D721Med (cell line): ENCODE measurements at regions not wholly inside any gene's neighbourhood (a gene's known extent, or its start where the extent isn't known, plus 50 kb on each side); places are given as distances from the start of the nearest gene placed in this dataset.
"Not testable (repeated sequence)": the region's sequence is repeated elsewhere in the genome, so short reads cannot be mapped to it uniquely, and the experiment has no call there.

ENCODE experiments used
- DNase-seq: peaks from one replicate; pipeline ENCODE4 v3.0.0; 2011; ENCODE audit warnings: low spot score; ENCODE audit not compliant: insufficient read length
- FAIRE-seq: peaks from 2 replicates; lab custom pipeline; 2011; peaks lifted over from hg19 to GRCh38; lab: Jason Lieb, UNC
- TF ChIP-seq, protein P1 (sequence below): IDR thresholded peaks from 2 replicates; pipeline ENCODE4 v1.5.1; 2012; ENCODE audit warnings: mild to moderate bottlenecking, control low read depth; ENCODE audit not compliant: insufficient read depth; ENCODE audit errors: missing control alignments

DNA sequence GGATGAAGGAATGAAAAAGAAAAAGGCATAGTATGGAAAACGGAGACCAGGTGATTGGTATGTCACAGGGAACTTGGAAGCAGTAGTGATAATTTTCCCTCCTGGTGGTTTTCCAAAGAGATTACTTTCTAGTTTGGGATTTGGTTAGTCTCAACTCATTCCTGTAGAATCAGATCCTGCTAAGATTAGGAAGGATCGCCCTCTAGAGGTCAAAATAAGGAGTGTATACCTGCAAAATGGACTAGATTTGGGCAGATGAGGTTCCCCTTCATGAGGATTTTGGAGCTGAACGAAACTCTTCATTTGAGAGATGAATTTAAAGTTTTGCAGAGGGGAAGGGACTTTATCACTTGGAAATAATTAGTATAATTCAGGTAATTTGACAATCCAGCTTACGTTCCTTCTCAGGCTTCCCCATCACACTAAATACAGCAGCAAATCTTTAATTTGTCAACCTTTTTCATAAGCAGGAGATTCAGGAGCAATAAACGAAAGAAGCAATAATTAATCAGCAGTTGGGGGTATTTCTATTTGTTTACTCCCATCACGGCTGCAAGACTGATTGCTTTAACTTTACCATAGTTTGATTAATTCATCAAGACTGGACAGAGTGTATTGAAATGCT lies 65.2 kb downstream of the CCDC195 start:
- TF ChIP-seq, protein P1, sequence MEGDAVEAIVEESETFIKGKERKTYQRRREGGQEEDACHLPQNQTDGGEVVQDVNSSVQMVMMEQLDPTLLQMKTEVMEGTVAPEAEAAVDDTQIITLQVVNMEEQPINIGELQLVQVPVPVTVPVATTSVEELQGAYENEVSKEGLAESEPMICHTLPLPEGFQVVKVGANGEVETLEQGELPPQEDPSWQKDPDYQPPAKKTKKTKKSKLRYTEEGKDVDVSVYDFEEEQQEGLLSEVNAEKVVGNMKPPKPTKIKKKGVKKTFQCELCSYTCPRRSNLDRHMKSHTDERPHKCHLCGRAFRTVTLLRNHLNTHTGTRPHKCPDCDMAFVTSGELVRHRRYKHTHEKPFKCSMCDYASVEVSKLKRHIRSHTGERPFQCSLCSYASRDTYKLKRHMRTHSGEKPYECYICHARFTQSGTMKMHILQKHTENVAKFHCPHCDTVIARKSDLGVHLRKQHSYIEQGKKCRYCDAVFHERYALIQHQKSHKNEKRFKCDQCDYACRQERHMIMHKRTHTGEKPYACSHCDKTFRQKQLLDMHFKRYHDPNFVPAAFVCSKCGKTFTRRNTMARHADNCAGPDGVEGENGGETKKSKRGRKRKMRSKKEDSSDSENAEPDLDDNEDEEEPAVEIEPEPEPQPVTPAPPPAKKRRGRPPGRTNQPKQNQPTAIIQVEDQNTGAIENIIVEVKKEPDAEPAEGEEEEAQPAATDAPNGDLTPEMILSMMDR = peak; percentile 85
- FAIRE-seq (peak; percentile 92), DNase-seq (no peak)

DNA sequence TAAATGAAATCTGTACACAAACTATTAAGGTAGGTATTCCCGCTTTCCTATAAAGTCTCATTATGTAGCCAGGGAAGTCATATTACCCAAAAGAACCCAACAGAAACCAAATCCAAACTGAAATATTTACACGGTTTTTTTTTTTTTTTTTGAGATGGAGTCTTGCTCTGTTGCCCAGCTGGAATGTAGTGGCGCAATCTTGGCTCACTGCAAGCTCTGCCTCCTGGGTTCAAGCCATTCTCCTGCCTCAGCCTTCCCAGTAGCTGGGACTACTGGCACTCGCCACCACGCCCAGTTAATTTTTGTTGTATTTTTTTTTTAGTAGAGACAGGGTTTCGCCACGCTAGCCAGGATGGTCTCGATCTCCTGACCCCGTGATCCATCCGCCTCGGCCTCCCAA lies 62.5 kb upstream of the CUL3 start:
- not testable (repeated sequence) for FAIRE-seq, DNase-seq

DNA sequence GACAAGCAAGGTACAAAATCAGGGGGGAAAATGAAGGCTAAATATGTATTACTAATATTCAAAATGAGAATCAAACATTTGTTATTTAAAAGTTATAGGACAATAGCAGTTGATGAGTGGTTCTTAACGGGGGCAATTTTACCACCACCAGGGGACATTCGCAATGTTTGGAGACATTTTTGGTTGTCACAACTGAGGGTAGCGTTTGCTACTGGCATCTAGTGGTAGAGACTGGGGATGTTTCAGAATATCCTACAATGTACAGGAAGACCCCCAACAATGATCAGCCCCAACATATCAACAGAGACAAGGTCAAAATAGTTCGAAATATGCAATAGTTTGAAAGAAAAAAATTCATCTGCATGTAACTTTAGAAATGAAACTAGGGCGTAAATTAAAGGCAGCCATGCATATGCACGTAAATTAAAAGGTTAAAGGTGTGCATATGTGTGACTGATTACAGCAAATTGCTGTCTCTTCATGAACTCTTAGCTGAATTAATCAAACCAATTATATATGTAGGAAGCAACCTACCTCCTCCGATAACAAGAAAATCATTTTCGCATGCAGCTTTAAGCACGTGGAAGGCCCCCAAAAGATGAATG lies 61.2 kb upstream of the CUL3 start:
- DNase-seq (no peak), FAIRE-seq (peak; percentile 83)
- TF ChIP-seq, protein P1 = peak; percentile 75

DNA sequence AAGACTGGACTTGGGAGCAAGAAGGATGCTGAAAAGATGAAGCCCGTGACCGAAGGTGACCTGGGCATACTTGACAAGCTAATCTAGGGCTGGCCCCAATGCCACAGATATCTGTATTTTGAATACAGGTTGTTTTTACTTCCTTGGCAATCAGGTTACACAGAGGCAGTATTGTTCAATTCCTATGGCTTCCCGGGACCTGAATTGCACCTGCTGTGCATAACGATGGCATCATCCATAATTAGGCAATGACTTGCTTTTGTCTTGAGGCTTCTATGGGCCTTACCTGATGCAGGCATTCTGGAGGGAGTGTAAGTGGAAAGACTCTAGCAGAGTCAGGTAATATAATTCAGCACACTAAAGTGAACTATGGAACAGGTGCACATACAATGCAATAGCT lies 60.6 kb upstream of the CUL3 start:
- FAIRE-seq (no peak), DNase-seq (no peak)
- TF ChIP-seq, protein P1 = no peak

DNA sequence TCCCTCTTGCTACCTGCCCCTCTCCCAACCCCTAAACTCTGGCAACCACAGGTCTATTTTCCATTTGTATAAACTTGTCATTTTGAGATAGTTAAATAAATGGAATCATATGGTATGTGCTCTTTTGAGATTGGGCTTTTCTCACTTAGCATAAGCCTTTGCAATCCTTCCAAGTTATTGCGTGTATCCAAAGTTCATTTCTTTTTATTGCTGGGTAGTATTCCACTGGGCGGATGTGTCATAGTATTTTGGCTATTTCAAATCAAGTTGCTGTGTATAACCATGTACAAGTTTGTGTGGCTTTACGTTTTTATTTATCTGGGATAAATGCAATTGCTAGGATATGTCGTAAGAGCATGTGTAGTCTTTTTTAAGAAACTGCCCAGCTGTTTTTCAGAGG lies 55.5 kb upstream of the CUL3 start:
- TF ChIP-seq, protein P1 = no peak
- DNase-seq (no peak), FAIRE-seq (no peak)

DNA sequence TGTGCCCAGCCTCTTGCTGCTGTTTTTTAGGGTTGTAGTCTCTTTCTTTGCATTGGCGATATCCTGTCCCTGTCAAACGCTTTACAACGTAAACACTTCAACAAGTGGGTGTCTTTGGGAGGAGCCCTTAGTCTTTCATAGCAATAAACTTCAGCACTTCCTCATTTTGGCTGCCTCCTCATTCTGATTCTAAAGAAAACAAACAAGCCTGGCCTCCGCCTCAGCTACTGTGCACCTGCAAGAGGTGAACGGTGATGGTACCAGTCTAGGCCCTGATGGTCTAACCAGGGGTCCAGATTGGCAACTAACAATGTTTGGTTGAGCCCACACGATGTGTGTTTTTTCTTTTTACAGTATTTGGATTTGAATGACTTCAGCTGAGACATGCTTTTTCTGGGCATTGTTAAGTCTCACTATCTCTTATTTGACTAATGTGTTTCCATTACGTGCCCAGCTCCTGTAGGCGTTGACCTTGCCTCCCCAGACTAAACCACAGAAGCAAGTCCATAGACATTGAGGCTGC lies 53.2 kb upstream of the CUL3 start:
- DNase-seq (no peak), FAIRE-seq (no peak)
- TF ChIP-seq, protein P1 = no peak
